ENCODE measurements at regions not wholly inside any gene's neighbourhood (a gene's known extent, or its start where the extent isn't known, plus 50 kb on each side); places are given as distances from the start of the nearest gene placed in this dataset.

- TF ChIP-seq POLR2A (IDR thresholded peaks at IDR 0.05; ENCODE audit: low read depth, low read length) (no peak), POLR2AphosphoS5 (IDR thresholded peaks at IDR 0.05; ENCODE audit: insufficient read depth, low read depth, low read length) (no peak), EZH2 (IDR thresholded peaks at IDR 0.05; ENCODE audit: borderline replicate concordance, low read depth, low read length, severe bottlenecking) (no peak), JUN (IDR thresholded peaks at IDR 0.05; ENCODE audit: borderline replicate concordance, insufficient read depth, insufficient read length, low read depth) (no peak), MYC (IDR thresholded peaks at IDR 0.05; ENCODE audit: low read depth, low read length) (no peak), FOS (IDR thresholded peaks at IDR 0.05; ENCODE audit: borderline replicate concordance, insufficient read depth, low read length) (no peak), GATA2 (IDR thresholded peaks at IDR 0.05; ENCODE audit: insufficient read depth, insufficient read length, low read depth, low read length) (no peak)
- TF ChIP-seq, protein P1, sequence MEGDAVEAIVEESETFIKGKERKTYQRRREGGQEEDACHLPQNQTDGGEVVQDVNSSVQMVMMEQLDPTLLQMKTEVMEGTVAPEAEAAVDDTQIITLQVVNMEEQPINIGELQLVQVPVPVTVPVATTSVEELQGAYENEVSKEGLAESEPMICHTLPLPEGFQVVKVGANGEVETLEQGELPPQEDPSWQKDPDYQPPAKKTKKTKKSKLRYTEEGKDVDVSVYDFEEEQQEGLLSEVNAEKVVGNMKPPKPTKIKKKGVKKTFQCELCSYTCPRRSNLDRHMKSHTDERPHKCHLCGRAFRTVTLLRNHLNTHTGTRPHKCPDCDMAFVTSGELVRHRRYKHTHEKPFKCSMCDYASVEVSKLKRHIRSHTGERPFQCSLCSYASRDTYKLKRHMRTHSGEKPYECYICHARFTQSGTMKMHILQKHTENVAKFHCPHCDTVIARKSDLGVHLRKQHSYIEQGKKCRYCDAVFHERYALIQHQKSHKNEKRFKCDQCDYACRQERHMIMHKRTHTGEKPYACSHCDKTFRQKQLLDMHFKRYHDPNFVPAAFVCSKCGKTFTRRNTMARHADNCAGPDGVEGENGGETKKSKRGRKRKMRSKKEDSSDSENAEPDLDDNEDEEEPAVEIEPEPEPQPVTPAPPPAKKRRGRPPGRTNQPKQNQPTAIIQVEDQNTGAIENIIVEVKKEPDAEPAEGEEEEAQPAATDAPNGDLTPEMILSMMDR (IDR thresholded peaks at IDR 0.05; ENCODE audit: extremely low read depth in 1 of 2, insufficient read depth in 1 of 2, low read depth in 1 of 2, low read length in 2 of 2): no peak
- TF ChIP-seq, protein P2, sequence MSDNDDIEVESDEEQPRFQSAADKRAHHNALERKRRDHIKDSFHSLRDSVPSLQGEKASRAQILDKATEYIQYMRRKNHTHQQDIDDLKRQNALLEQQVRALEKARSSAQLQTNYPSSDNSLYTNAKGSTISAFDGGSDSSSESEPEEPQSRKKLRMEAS (IDR thresholded peaks at IDR 0.05; ENCODE audit: insufficient read depth, insufficient read length): no peak
Observed at GRCh38 chr5:45035991-45036390, 227.2 kb downstream of the MRPS30 start.
